A549 (cell line): ENCODE measurements at regions not wholly inside any gene's neighbourhood (a gene's known extent, or its start where the extent isn't known, plus 50 kb on each side); places are given as distances from the start of the nearest gene placed in this dataset.

Experiments
- CEBPB ChIP-seq, 2 experiments: fragments of >200 bp in 1 of 2; sonication (Bioruptor Twin) in 1 of 2; formaldehyde crosslinking in 1 of 2; IDR thresholded peaks; 2 replicates each; pipeline ENCODE4 v1.6.1; 2012 to 2016
- CHD4 ChIP-seq: fragments of 200-600 bp; sonication (generic); IDR thresholded peaks from 2 replicates; pipeline ENCODE4 v1.6.1; 2016; ENCODE audit warnings: antibody characterized with exemption, mild to moderate bottlenecking, borderline replicate concordance
- CTCF ChIP-seq: fragments of >200 bp; sonication (Bioruptor Twin); formaldehyde crosslinking; IDR thresholded peaks from 3 replicates; pipeline ENCODE4 v1.5.1; 2016
- EP300 ChIP-seq, 2 experiments: fragments of >200 bp; sonication (Bioruptor Twin); formaldehyde crosslinking; IDR thresholded peaks; 2 replicates in 1 of 2; 3 replicates in 1 of 2; pipeline ENCODE4 v1.6.1; 2016 to 2017
- ESRRA ChIP-seq: fragments of 150-350 bp; IDR thresholded peaks from 2 replicates; pipeline ENCODE4 v1.6.1; 2014; ENCODE audit warnings: mild to moderate bottlenecking, low read length, borderline replicate concordance
- MAX ChIP-seq: IDR thresholded peaks from 2 replicates; pipeline ENCODE4 v1.6.1; 2012
- MYC ChIP-seq: IDR thresholded peaks from 2 replicates; pipeline ENCODE4 v1.6.1; 2012; ENCODE audit warnings: mild to moderate bottlenecking, inconsistent platforms, low read length, improper control_type of control experiment, borderline replicate concordance
- POLR2AphosphoS2 ChIP-seq: conservative IDR thresholded peaks from 2 replicates; pipeline ENCODE4 v1.6.1; 2012; ENCODE audit warnings: low read length, improper control_type of control experiment, inconsistent platforms
- RAD21 ChIP-seq, 2 experiments: fragments of >200 bp in 1 of 2; sonication (Bioruptor Twin) in 1 of 2; formaldehyde crosslinking in 1 of 2; IDR thresholded peaks in 1 of 2; conservative IDR thresholded peaks in 1 of 2; 2 replicates in 1 of 2; 3 replicates in 1 of 2; pipeline ENCODE4 v1.6.1; 2012 to 2018; ENCODE audit warnings: inconsistent platforms in 1 of 2
- SMC3 ChIP-seq: fragments of >200 bp; sonication (Bioruptor Twin); formaldehyde crosslinking; IDR thresholded peaks from 3 replicates; pipeline ENCODE4 v1.6.1; 2018; ENCODE audit warnings: inconsistent platforms
- USF2 ChIP-seq: fragments of 450-650 bp; IDR thresholded peaks from 2 replicates; pipeline ENCODE4 v1.6.1; 2014; ENCODE audit warnings: antibody characterized with exemption
- ZFP36 ChIP-seq: fragments of 450-650 bp; IDR thresholded peaks from 2 replicates; pipeline ENCODE4 v1.6.1; 2014; ENCODE audit warnings: borderline replicate concordance; ENCODE audit not compliant: partially characterized antibody

GRCh38 chr18:68445136-68445535 is 269.8 kb downstream of the TMX3 start:
- TF ChIP-seq CTCF (no peak), EP300 (IDR thresholded peaks at IDR 0.05) (no peak), USF2 (no peak), POLR2AphosphoS2 (no peak), MAX (no peak), ESRRA (no peak), CEBPB (IDR thresholded peaks at IDR 0.05) (no peak), SMC3 (no peak), RAD21 (conservative IDR thresholded peaks at IDR 0.05 in 1 of 2, IDR thresholded peaks at IDR 0.05 in 1 of 2) (no peak), MYC (no peak), CHD4 (no peak), ZFP36 (no peak)
